ENCODE measurements at regions not wholly inside any gene's neighbourhood (a gene's known extent, or its start where the extent isn't known, plus 50 kb on each side); places are given as distances from the start of the nearest gene placed in this dataset.

DNA sequence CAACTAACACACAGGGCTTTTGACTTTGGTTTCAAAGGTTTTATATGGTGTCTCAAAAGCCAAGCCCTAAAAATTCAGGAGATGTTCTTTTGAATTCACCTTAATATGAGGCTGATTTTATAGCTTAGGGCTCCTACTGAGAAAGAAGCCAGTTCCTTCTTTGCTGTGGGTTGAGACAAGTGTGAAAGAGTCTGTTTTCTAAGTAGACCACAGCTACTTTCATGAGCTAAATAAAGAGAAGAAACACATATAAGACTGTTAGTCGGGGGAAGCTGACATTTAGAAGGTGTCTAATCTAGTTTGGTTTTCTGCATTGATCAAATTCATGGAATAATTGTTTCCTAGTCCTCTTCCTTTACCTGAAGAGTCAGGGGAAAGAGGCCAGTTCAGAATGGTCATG lies 332.1 kb upstream of the CELF2 start:
- TF ChIP-seq, protein P1, sequence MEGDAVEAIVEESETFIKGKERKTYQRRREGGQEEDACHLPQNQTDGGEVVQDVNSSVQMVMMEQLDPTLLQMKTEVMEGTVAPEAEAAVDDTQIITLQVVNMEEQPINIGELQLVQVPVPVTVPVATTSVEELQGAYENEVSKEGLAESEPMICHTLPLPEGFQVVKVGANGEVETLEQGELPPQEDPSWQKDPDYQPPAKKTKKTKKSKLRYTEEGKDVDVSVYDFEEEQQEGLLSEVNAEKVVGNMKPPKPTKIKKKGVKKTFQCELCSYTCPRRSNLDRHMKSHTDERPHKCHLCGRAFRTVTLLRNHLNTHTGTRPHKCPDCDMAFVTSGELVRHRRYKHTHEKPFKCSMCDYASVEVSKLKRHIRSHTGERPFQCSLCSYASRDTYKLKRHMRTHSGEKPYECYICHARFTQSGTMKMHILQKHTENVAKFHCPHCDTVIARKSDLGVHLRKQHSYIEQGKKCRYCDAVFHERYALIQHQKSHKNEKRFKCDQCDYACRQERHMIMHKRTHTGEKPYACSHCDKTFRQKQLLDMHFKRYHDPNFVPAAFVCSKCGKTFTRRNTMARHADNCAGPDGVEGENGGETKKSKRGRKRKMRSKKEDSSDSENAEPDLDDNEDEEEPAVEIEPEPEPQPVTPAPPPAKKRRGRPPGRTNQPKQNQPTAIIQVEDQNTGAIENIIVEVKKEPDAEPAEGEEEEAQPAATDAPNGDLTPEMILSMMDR (conservative IDR thresholded peaks at IDR 0.05 in 1 of 2, IDR thresholded peaks at IDR 0.05 in 1 of 2; ENCODE audit: extremely low read depth in 1 of 2, insufficient read depth in 1 of 2, low read depth in 1 of 2, low read length in 2 of 2): no peak
- TF ChIP-seq EZH2 (IDR thresholded peaks at IDR 0.05; ENCODE audit: borderline replicate concordance, low read length): no peak

All from mammary epithelial cell (primary cell).